ENCODE measurements at regions not wholly inside any gene's neighbourhood (a gene's known extent, or its start where the extent isn't known, plus 50 kb on each side); places are given as distances from the start of the nearest gene placed in this dataset.

DNA sequence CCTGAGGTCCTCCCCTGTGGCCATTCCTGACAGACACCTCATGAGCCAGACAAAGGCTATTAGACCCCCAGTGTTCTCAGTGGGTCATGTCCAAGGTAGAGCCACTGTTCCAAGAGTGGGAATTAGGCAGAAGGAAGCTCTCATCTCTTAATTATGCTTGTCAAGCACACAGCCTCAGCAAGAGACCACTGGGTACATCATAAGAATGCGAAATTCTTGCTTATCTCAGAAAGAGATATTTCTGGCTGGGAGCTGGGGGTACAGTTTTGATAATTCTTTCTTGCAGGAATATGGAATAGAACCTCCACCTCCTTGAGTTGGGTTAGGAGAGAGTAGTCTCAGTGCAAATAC, 1280.0 kb upstream of the CNTN5 start:
- CTCF ChIA-PET = no interaction called here
- peak; percentile 3 for DNase-seq (ENCODE audit: low spot score)
- POLR2A ChIA-PET (ENCODE audit: low non-redundant PET) = no interaction called here
- intact Hi-C loops (cut with micrococcal nuclease; ENCODE audit: unreplicated experiment) = no loop called here
- H3K36me3 ChIP-seq (ENCODE audit: insufficient read depth, low read length, poor library complexity, severe bottlenecking) = no peaks in the 10 kb centered on the region
- H3K4me3 ChIP-seq (ENCODE audit: low read depth, low read length, poor library complexity, severe bottlenecking) = no peak overlapping the region
- H3K27me3 ChIP-seq (replicated peaks; ENCODE audit: insufficient read depth, low read depth, low read length, poor library complexity) = no peaks in the 10 kb centered on the region
- peaks cover 9% of the 10 kb centered on the region for H3K4me1 ChIP-seq (ENCODE audit: insufficient read depth, low read length, poor library complexity, severe bottlenecking)
- BruUV-seq (replicated peaks) = no TSS peak
- TF ChIP-seq EZH2 (IDR thresholded peaks at IDR 0.05; ENCODE audit: borderline replicate concordance, low read depth, low read length, poor library complexity, severe bottlenecking) = no peak
- TF ChIP-seq, protein P1, sequence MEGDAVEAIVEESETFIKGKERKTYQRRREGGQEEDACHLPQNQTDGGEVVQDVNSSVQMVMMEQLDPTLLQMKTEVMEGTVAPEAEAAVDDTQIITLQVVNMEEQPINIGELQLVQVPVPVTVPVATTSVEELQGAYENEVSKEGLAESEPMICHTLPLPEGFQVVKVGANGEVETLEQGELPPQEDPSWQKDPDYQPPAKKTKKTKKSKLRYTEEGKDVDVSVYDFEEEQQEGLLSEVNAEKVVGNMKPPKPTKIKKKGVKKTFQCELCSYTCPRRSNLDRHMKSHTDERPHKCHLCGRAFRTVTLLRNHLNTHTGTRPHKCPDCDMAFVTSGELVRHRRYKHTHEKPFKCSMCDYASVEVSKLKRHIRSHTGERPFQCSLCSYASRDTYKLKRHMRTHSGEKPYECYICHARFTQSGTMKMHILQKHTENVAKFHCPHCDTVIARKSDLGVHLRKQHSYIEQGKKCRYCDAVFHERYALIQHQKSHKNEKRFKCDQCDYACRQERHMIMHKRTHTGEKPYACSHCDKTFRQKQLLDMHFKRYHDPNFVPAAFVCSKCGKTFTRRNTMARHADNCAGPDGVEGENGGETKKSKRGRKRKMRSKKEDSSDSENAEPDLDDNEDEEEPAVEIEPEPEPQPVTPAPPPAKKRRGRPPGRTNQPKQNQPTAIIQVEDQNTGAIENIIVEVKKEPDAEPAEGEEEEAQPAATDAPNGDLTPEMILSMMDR (conservative IDR thresholded peaks at IDR 0.05; ENCODE audit: low read depth, low read length) = no peak
- H3K27ac ChIP-seq (ENCODE audit: low read depth, low read length, poor library complexity, severe bottlenecking) = peak overlapping the region; percentile 64
- H3K9me3 ChIP-seq (ENCODE audit: low read depth, low read length, poor library complexity, severe bottlenecking) = peaks cover 12% of the 10 kb centered on the region

DNA sequence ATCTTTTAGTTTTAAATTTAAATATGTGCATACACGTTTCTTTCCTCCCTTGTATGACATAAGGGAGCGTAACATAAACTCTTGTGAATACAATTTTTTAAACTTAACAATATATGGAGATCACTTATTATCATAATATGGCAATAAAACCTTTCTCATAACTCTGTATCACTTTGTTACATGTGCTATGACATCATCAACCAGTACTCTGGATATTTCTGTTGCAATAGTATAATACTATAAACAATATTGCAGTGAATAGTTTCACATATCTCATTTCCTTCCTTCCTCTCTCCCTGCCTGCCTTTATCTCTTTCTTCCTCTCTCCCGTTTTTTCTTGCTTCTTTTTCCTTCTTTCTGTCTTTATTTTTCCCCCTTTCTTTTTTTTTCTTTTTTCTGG, 1278.0 kb upstream of the CNTN5 start:
- ChIA-PET CTCF (no interaction called here), POLR2A (ENCODE audit: low non-redundant PET) (no interaction called here)
- Histone ChIP-seq H3K4me1 (ENCODE audit: insufficient read depth, low read length, poor library complexity, severe bottlenecking) (peaks cover 9% of the 10 kb centered on the region), H3K27ac (ENCODE audit: low read depth, low read length, poor library complexity, severe bottlenecking) (no peak overlapping the region), H3K9me3 (ENCODE audit: low read depth, low read length, poor library complexity, severe bottlenecking) (peaks cover 12% of the 10 kb centered on the region), H3K36me3 (ENCODE audit: insufficient read depth, low read length, poor library complexity, severe bottlenecking) (no peaks in the 10 kb centered on the region), H3K4me3 (ENCODE audit: low read depth, low read length, poor library complexity, severe bottlenecking) (no peak overlapping the region), H3K27me3 (replicated peaks; ENCODE audit: insufficient read depth, low read depth, low read length, poor library complexity) (no peaks in the 10 kb centered on the region)
- DNase-seq (ENCODE audit: low spot score) = no peak
- intact Hi-C loops (cut with micrococcal nuclease; ENCODE audit: unreplicated experiment) = no loop called here
- no TSS peak for BruUV-seq (replicated peaks)
- TF ChIP-seq, protein P1 (conservative IDR thresholded peaks at IDR 0.05; ENCODE audit: low read depth, low read length) = no peak

DNA sequence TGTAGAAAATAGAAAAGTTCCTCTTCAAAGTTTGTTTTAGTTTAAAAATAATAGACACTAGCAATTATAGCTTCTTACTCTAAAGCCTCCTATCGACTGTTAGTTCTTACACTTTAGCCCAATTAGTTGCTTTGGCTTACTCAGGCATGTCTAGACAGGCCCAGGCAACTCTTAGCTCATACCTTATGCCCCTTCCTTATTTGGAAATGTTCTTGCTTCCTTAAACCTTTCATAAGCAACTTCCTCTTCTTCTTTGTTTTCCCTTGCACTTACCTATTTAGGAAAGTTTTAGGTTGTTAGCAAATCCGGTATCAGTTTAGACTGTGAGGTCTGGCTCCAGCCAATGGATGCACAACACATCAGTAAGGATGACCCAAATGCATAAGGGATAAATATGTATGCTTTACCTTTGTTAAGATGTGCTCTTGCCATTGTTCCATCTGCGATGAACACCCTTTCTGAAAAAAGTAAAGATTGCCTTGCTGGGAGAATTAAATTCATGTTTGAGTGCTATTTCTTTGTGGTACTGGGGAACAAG, 1277.5 kb upstream of the CNTN5 start:
- no peak overlapping the region for H3K4me3 ChIP-seq (ENCODE audit: low read depth, low read length, poor library complexity, severe bottlenecking)
- H3K9me3 ChIP-seq (ENCODE audit: low read depth, low read length, poor library complexity, severe bottlenecking) = peaks cover 12% of the 10 kb centered on the region
- POLR2A ChIA-PET (ENCODE audit: low non-redundant PET) = no interaction called here
- no peaks in the 10 kb centered on the region for H3K27me3 ChIP-seq (replicated peaks; ENCODE audit: insufficient read depth, low read depth, low read length, poor library complexity)
- TF ChIP-seq, protein P1 (conservative IDR thresholded peaks at IDR 0.05; ENCODE audit: low read depth, low read length) = no peak
- TF ChIP-seq EZH2 (IDR thresholded peaks at IDR 0.05; ENCODE audit: borderline replicate concordance, low read depth, low read length, poor library complexity, severe bottlenecking) = no peak
- no TSS peak for BruUV-seq (replicated peaks)
- intact Hi-C loops (cut with micrococcal nuclease; ENCODE audit: unreplicated experiment) = no loop called here
- H3K4me1 ChIP-seq (ENCODE audit: insufficient read depth, low read length, poor library complexity, severe bottlenecking) = peaks cover 9% of the 10 kb centered on the region
- no peak overlapping the region for H3K27ac ChIP-seq (ENCODE audit: low read depth, low read length, poor library complexity, severe bottlenecking)
- peak; percentile 21 for DNase-seq (ENCODE audit: low spot score)
- CTCF ChIA-PET = no interaction called here
- H3K36me3 ChIP-seq (ENCODE audit: insufficient read depth, low read length, poor library complexity, severe bottlenecking) = no peaks in the 10 kb centered on the region

All from A673 (cell line).